SK-N-SH (cell line): ENCODE measurements at regions not wholly inside any gene's neighbourhood (a gene's known extent, or its start where the extent isn't known, plus 50 kb on each side); places are given as distances from the start of the nearest gene placed in this dataset.

Experiments
- CTCF ChIA-PET: fragments of 300-600, 350-600 bp; formaldehyde crosslinking; extraction: SDS; loops from one replicate; lab custom pipeline; 2021; lab: Yijun Ruan, JAX
- POLR2A ChIA-PET: fragments of 350-600 bp; sonication (Branson Sonifier 250); formaldehyde crosslinking; extraction: SDS; loops from one replicate; lab custom pipeline; 2020; ENCODE audit warnings: antibody characterized with exemption, inconsistent platforms; lab: Yijun Ruan, JAX
- DNase-seq: peaks from one replicate; pipeline ENCODE4 v3.0.0; 2012
- H2AFZ ChIP-seq: fragments of 200-600 bp; sonication (generic); 2 replicates; pipeline ENCODE4 v1.8.1; 2016; ENCODE audit warnings: antibody characterized with exemption, mild to moderate bottlenecking, low read depth
- H3F3A ChIP-seq: fragments of 200-600 bp; sonication (generic); replicated peaks from 2 replicates; pipeline ENCODE3; 2016; ENCODE audit warnings: antibody characterized with exemption, mild to moderate bottlenecking; ENCODE audit not compliant: insufficient read depth
- H3K27ac ChIP-seq, 2 experiments: fragments of 200-500 bp in 1 of 2; fragments of 200-600 bp in 1 of 2; sonication (Bioruptor generic) in 1 of 2; sonication (generic), shearing (Covaris generic) in 1 of 2; 2 replicates each; pipeline versions ENCODE4 v1.5.1 to v1.6.1; 2014 to 2016; ENCODE audit warnings: low read depth in 2 of 2, inconsistent platforms in 1 of 2, low read length in 1 of 2, mild to moderate bottlenecking in 1 of 2, mixed read lengths in 1 of 2
- H3K27me3 ChIP-seq: fragments of 200-600 bp; sonication (generic), shearing (Covaris generic); 2 replicates; pipeline ENCODE4 v1.6.1; 2016; ENCODE audit warnings: mixed run types; ENCODE audit not compliant: insufficient read depth
- H3K36me3 ChIP-seq, 2 experiments: fragments of 200-500 bp in 1 of 2; fragments of 200-600 bp in 1 of 2; sonication (Bioruptor generic) in 1 of 2; sonication (generic) in 1 of 2; replicated peaks in 1 of 2; 2 replicates each; pipeline versions ENCODE3 to v1.5.1; 2014 to 2016; ENCODE audit warnings: low read length in 1 of 2, mild to moderate bottlenecking in 1 of 2; ENCODE audit not compliant: insufficient read depth in 2 of 2, control insufficient read depth in 1 of 2
- H3K4me1 ChIP-seq, 2 experiments: fragments of 200-500 bp in 1 of 2; fragments of 200-600 bp in 1 of 2; sonication (Bioruptor generic) in 1 of 2; sonication (generic), shearing (Covaris generic) in 1 of 2; 2 replicates each; pipeline versions ENCODE4 v1.5.1 to v1.6.1; 2014 to 2016; ENCODE audit warnings: low read depth in 1 of 2, low read length in 1 of 2, mixed run types in 1 of 2; ENCODE audit not compliant: insufficient read depth in 2 of 2, control insufficient read depth in 1 of 2
- H3K4me2 ChIP-seq: fragments of 200-600 bp; sonication (generic), shearing (Covaris generic); 2 replicates; pipeline ENCODE4 v1.6.1; 2017; ENCODE audit warnings: mixed run types
- H3K4me3 ChIP-seq, 2 experiments: fragments of 200-500 bp in 1 of 2; fragments of 200-600 bp in 1 of 2; sonication (Bioruptor generic) in 1 of 2; sonication (generic), shearing (Covaris generic) in 1 of 2; 2 replicates each; pipeline versions ENCODE4 v1.5.1 to v1.8.1; 2014 to 2016; ENCODE audit warnings: low read depth in 2 of 2, inconsistent platforms in 1 of 2, low read length in 1 of 2, mild to moderate bottlenecking in 1 of 2, mixed read lengths in 1 of 2, moderate library complexity in 1 of 2
- H3K79me2 ChIP-seq: fragments of 200-600 bp; sonication (generic); 2 replicates; pipeline ENCODE4 v1.8.1; 2017; ENCODE audit warnings: mild to moderate bottlenecking; ENCODE audit not compliant: insufficient read depth
- H3K9ac ChIP-seq: fragments of 200-600 bp; sonication (generic); 2 replicates; pipeline ENCODE4 v1.6.1; 2017; ENCODE audit warnings: mixed run types
- H3K9me2 ChIP-seq: fragments of 200-600 bp; sonication (generic); 2 replicates; pipeline ENCODE4 v1.6.1; 2017; ENCODE audit warnings: mixed run types
- H3K9me3 ChIP-seq: fragments of 200-600 bp; sonication (generic); 2 replicates; pipeline ENCODE4 v1.6.1; 2017; ENCODE audit warnings: mixed run types, mild to moderate bottlenecking, moderate library complexity
- H4K20me1 ChIP-seq: fragments of 200-600 bp; sonication (generic); 2 replicates; pipeline ENCODE4 v1.6.1; 2017; ENCODE audit warnings: mild to moderate bottlenecking, mixed run types; ENCODE audit not compliant: insufficient read depth
- CTCF ChIP-seq: fragments of 200-600 bp; sonication (generic); IDR thresholded peaks from 2 replicates; pipeline ENCODE4 v1.6.1; 2017; ENCODE audit warnings: antibody characterized with exemption, mild to moderate bottlenecking, moderate library complexity
- EZH2phosphoT487 ChIP-seq: fragments of 200-600 bp; sonication (generic); IDR thresholded peaks from 2 replicates; pipeline ENCODE4 v1.6.1; 2017; ENCODE audit warnings: low read depth, mixed run types, mild to moderate bottlenecking, antibody characterized with exemption, moderate library complexity, borderline replicate concordance
- FOSL2 ChIP-seq: IDR thresholded peaks from 2 replicates; pipeline ENCODE4 v1.4.0; 2012; ENCODE audit warnings: low read depth, mild to moderate bottlenecking, moderate library complexity, borderline replicate concordance
- GABPA ChIP-seq: IDR thresholded peaks from 2 replicates; pipeline ENCODE4 v1.4.0; 2012; ENCODE audit warnings: low read depth, mild to moderate bottlenecking
- IRF3 ChIP-seq: fragments of 150-350 bp; IDR thresholded peaks from 2 replicates; pipeline ENCODE4 v1.6.1; 2016; ENCODE audit warnings: mild to moderate bottlenecking, low read depth, low read length
- MAX ChIP-seq: IDR thresholded peaks from 2 replicates; pipeline ENCODE4 v1.4.0; 2012; ENCODE audit warnings: low read depth
- MEF2A ChIP-seq: IDR thresholded peaks from 2 replicates; pipeline ENCODE4 v1.4.0; 2012; ENCODE audit warnings: low read depth, borderline replicate concordance
- MXI1 ChIP-seq: IDR thresholded peaks from 2 replicates; pipeline ENCODE4 v1.6.1; 2012; ENCODE audit warnings: mild to moderate bottlenecking, low read depth, low read length, improper control_type of control experiment
- NRF1 ChIP-seq: IDR thresholded peaks from 2 replicates; pipeline ENCODE4 v1.6.1; 2012; ENCODE audit warnings: low read depth, mild to moderate bottlenecking, low read length
- PBX3 ChIP-seq: IDR thresholded peaks from 2 replicates; pipeline ENCODE4; 2012
- RCOR1 ChIP-seq: fragments of 150-350 bp; IDR thresholded peaks from 2 replicates; pipeline ENCODE4 v1.6.1; 2017; ENCODE audit warnings: antibody characterized with exemption, low read length
- REST ChIP-seq: IDR thresholded peaks from 2 replicates; pipeline ENCODE4 v1.6.1; 2012; ENCODE audit warnings: mild to moderate bottlenecking, low read depth, low read length, moderate library complexity
- RFX5 ChIP-seq: IDR thresholded peaks from 2 replicates; pipeline ENCODE4 v1.6.1; 2012; ENCODE audit warnings: mild to moderate bottlenecking, improper control_type of control experiment, low read length
- SIN3A ChIP-seq: IDR thresholded peaks from 2 replicates; pipeline ENCODE4 v1.6.1; 2012; ENCODE audit warnings: low read depth, mild to moderate bottlenecking, low read length, moderate library complexity, borderline replicate concordance
- SMC3 ChIP-seq: IDR thresholded peaks from 2 replicates; pipeline ENCODE4 v1.6.1; 2012; ENCODE audit warnings: low read depth, low read length, improper control_type of control experiment
- TAF1 ChIP-seq: IDR thresholded peaks from 2 replicates; pipeline ENCODE4 v1.6.1; 2012; ENCODE audit warnings: low read depth, mild to moderate bottlenecking, low read length, moderate library complexity, borderline replicate concordance
- TCF12 ChIP-seq: IDR thresholded peaks from 2 replicates; pipeline ENCODE4 v1.4.0; 2012
- USF1 ChIP-seq: IDR thresholded peaks from 2 replicates; pipeline ENCODE4 v1.4.0; 2012; ENCODE audit warnings: low read depth, borderline replicate concordance
- USF2 ChIP-seq: fragments of 150-350 bp; IDR thresholded peaks from 2 replicates; pipeline ENCODE4 v1.6.1; 2017; ENCODE audit warnings: antibody characterized with exemption, low read length, low read depth, borderline replicate concordance
- YY1 ChIP-seq: IDR thresholded peaks from 2 replicates; pipeline ENCODE4 v1.4.0; 2012; ENCODE audit warnings: low read depth, mild to moderate bottlenecking
- ZBTB33 ChIP-seq: IDR thresholded peaks from 2 replicates; pipeline ENCODE4 v1.4.0; 2012; ENCODE audit warnings: low read depth, borderline replicate concordance
- WGBS: methylation state at CpG from one replicate; pipeline ENCODE4 v1.1.6; 2017; ENCODE audit warnings: low lambda C conversion rate; 5-methylcytosine and 5-hydroxymethylcytosine counted together

GRCh38 chr20:1813101-1813529 is 82.1 kb upstream of the SIRPA start:
- Histone ChIP-seq H3K4me1 (peaks cover 15 to 57% of the 10 kb centered on the region in 2 experiments; a peak in 3 of 4 replicates), H3K79me2 (no peaks in the 10 kb centered on the region), H3K9me3 (no peaks in the 10 kb centered on the region), H3K36me3 (no peaks in the 10 kb centered on the region), H3K9me2 (no peaks in the 10 kb centered on the region), H3K27ac (peak overlapping the region in 1 of 2 experiments; percentile 86; a peak in 2 of 4 replicates), H3K4me3 (no peak overlapping the region), H2AFZ (no peak overlapping the region), H3K27me3 (no peaks in the 10 kb centered on the region), H4K20me1 (no peaks in the 10 kb centered on the region), H3K9ac (peak overlapping the region; percentile 22; the same call in 1 of the 2 replicates), H3K4me2 (no peak overlapping the region), H3F3A (peaks cover 55% of the 10 kb centered on the region)
- WGBS = 22% methylated on average over 7 of the region's 7 CpGs
- ChIA-PET CTCF (interaction anchor here (1.5 to 4.7 kb wide), 2 partner anchors 11 to 22 kb away, joined by 3 to 47 read pairs; no protein-coding TSS in a partner anchor), POLR2A (no interaction called here)
- DNase-seq = no peak
- peak; percentile 81 for TF ChIP-seq PBX3
- no peak for TF ChIP-seq MXI1
- no peak for TF ChIP-seq GABPA
- TF ChIP-seq FOSL2 = peak; percentile 83
- no peak for TF ChIP-seq USF1
- TF ChIP-seq SIN3A = no peak
- TF ChIP-seq CTCF = no peak
- TF ChIP-seq YY1 = no peak
- TF ChIP-seq RCOR1 = no peak
- peak; percentile 64; the same call in 1 of the 2 replicates for TF ChIP-seq MAX
- no peak for TF ChIP-seq TAF1
- TF ChIP-seq RFX5 = no peak
- TF ChIP-seq MEF2A = peak; percentile 96
- TF ChIP-seq REST = 0 out of 2 replicates have a peak, but pooled peaks have one; percentile 14
- no peak for TF ChIP-seq EZH2phosphoT487
- TF ChIP-seq TCF12 = peak; percentile 87
- no peak for TF ChIP-seq USF2
- TF ChIP-seq SMC3 = no peak
- TF ChIP-seq IRF3 = no peak
- TF ChIP-seq ZBTB33 = peak; percentile 70; the same call in 1 of the 2 replicates
- no peak for TF ChIP-seq NRF1
